HCT116 (cell line): ENCODE measurements at regions not wholly inside any gene's neighbourhood (a gene's known extent, or its start where the extent isn't known, plus 50 kb on each side); places are given as distances from the start of the nearest gene placed in this dataset.

Experiments used
- ATAC-seq: fragments of 200-7000 bp; cut with Tn5 transposase; 2 replicates; pipeline ENCODE4 v1.9.1; 2020; ENCODE audit warnings: mild to moderate bottlenecking, moderate library complexity
- BruUV-seq: library from RNA; stranded (reverse); fragments of 400-500 nt; replicated peaks from 2 replicates; lab custom pipeline; 2021; lab: Mats Ljungman, UMichigan
- CTCF ChIA-PET: fragments of 300-600 bp; sonication (Branson Sonifier 250); formaldehyde crosslinking; loops from one replicate; lab custom pipeline; 2021; ENCODE audit warnings: antibody characterized with exemption; lab: Charles Lee
- POLR2A ChIA-PET: fragments of 300-600, 350-600 bp; sonication (Branson Sonifier 250); formaldehyde crosslinking; loops from one replicate; lab custom pipeline; 2021; ENCODE audit warnings: antibody characterized with exemption; lab: Charles Lee
- RAD21 ChIA-PET, 2 experiments: fragments of 300-600 bp; sonication (Branson Sonifier 250); formaldehyde crosslinking; loops; one replicate each; lab custom pipeline; 2023; ENCODE audit warnings: low total read pairs in 2 of 2; ENCODE audit not compliant: uncharacterized antibody in 2 of 2, unreplicated experiment in 2 of 2, low non-redundant PET in 1 of 2; lab: Charles Lee
- DNase-seq: peaks from one replicate; pipeline ENCODE4 v3.0.0-alpha.2; 2010; ENCODE audit warnings: low read depth, low spot score
- H2AFZ ChIP-seq: fragments of 200-600 bp; shearing (Covaris generic), sonication (generic); 2 replicates; pipeline ENCODE4 v1.6.1; 2017; ENCODE audit warnings: low read depth, mixed run types, mixed read lengths, antibody characterized with exemption, low read length; ENCODE audit not compliant: poor library complexity, severe bottlenecking
- H3K27ac ChIP-seq: 2 replicates; pipeline ENCODE4 v1.5.1; 2012; ENCODE audit warnings: low read depth, low read length
- H3K27me3 ChIP-seq: fragments of 200-600 bp; sonication (generic); 2 replicates; pipeline ENCODE4 v1.6.1; 2016; ENCODE audit warnings: mixed run types, low read length, mixed read lengths; ENCODE audit not compliant: insufficient read depth
- H3K36me3 ChIP-seq, 2 experiments: fragments of 200-500 bp in 1 of 2; fragments of 200-600 bp in 1 of 2; sonication (Bioruptor generic) in 1 of 2; sonication (generic) in 1 of 2; 2 replicates each; pipeline versions ENCODE4 v1.5.1 to v1.6.1; 2014 to 2016; ENCODE audit warnings: low read length in 2 of 2, inconsistent platforms in 1 of 2, mixed read lengths in 1 of 2, mixed run types in 1 of 2; ENCODE audit not compliant: insufficient read depth in 2 of 2, control insufficient read depth in 1 of 2
- H3K4me1 ChIP-seq, 2 experiments: fragments of 200-600 bp in 1 of 2; sonication (generic) in 1 of 2; 2 replicates each; pipeline versions ENCODE4 v1.5.1 to v1.6.1; 2012 to 2017; ENCODE audit warnings: low read length in 2 of 2, inconsistent platforms in 1 of 2, mild to moderate bottlenecking in 1 of 2, mixed read lengths in 1 of 2, mixed run types in 1 of 2, moderate library complexity in 1 of 2; ENCODE audit not compliant: insufficient read depth in 2 of 2, control insufficient read depth in 1 of 2
- H3K4me2 ChIP-seq: fragments of 200-600 bp; sonication (generic); 2 replicates; pipeline ENCODE4 v1.6.1; 2017; ENCODE audit warnings: mixed run types, low read length, mixed read lengths
- H3K4me3 ChIP-seq, 2 experiments: fragments of 200-600 bp in 1 of 2; sonication (generic) in 1 of 2; replicated peaks in 1 of 2; 2 replicates each; pipeline ENCODE4 v1.5.1; 2011 to 2016; ENCODE audit warnings: low read length in 2 of 2, control low read depth in 1 of 2, low read depth in 1 of 2, mild to moderate bottlenecking in 1 of 2, mixed read lengths in 1 of 2, mixed run types in 1 of 2
- H3K79me2 ChIP-seq: fragments of 200-600 bp; sonication (generic); 2 replicates; pipeline ENCODE4 v1.6.1; 2017; ENCODE audit warnings: mild to moderate bottlenecking, mixed run types, low read length, moderate library complexity, mixed read lengths; ENCODE audit not compliant: insufficient read depth
- H3K9ac ChIP-seq: fragments of 200-600 bp; sonication (generic); 2 replicates; pipeline ENCODE4 v1.6.1; 2016; ENCODE audit warnings: low read length, mixed read lengths
- H3K9me2 ChIP-seq: fragments of 200-600 bp; sonication (generic), shearing (Covaris generic); 2 replicates; pipeline ENCODE4 v1.6.1; 2017; ENCODE audit warnings: mixed run types, mild to moderate bottlenecking, moderate library complexity; ENCODE audit not compliant: insufficient read depth
- H3K9me3 ChIP-seq, 2 experiments: fragments of 200-500 bp in 1 of 2; fragments of 200-600 bp in 1 of 2; sonication (Bioruptor generic) in 1 of 2; sonication (generic) in 1 of 2; 2 replicates each; pipeline ENCODE4 v1.6.1; 2014 to 2017; ENCODE audit warnings: low read length in 2 of 2, mixed read lengths in 2 of 2, inconsistent platforms in 1 of 2, low read depth in 1 of 2, mild to moderate bottlenecking in 1 of 2, mixed run types in 1 of 2, moderate library complexity in 1 of 2; ENCODE audit not compliant: control insufficient read depth in 1 of 2, insufficient read depth in 1 of 2
- H4K20me1 ChIP-seq: fragments of 200-600 bp; sonication (generic), shearing (Covaris generic); 2 replicates; pipeline ENCODE4 v1.6.1; 2017; ENCODE audit warnings: mixed run types, mild to moderate bottlenecking, moderate library complexity; ENCODE audit not compliant: insufficient read depth
- CEBPB ChIP-seq: IDR thresholded peaks from 2 replicates; pipeline ENCODE4 v1.6.1; 2012; ENCODE audit warnings: low read depth
- EGR1 ChIP-seq: IDR thresholded peaks from 2 replicates; pipeline ENCODE4 v1.6.1; 2012; ENCODE audit warnings: low read depth
- ELF1 ChIP-seq: IDR thresholded peaks from 2 replicates; pipeline ENCODE4 v1.6.1; 2012; ENCODE audit warnings: low read depth, borderline replicate concordance
- EZH2 ChIP-seq: fragments of 200-600 bp; sonication (generic); IDR thresholded peaks from 2 replicates; pipeline ENCODE4 v1.6.1; 2017; ENCODE audit warnings: antibody characterized with exemption, mixed run types
- EZH2phosphoT487 ChIP-seq: fragments of 200-600 bp; IDR thresholded peaks from 2 replicates; pipeline ENCODE4 v1.6.1; 2018; ENCODE audit warnings: antibody characterized with exemption, borderline replicate concordance
- MAX ChIP-seq: IDR thresholded peaks from 2 replicates; pipeline ENCODE4 v1.6.1; 2012
- REST ChIP-seq: IDR thresholded peaks from 2 replicates; pipeline ENCODE4 v1.6.1; 2012; ENCODE audit warnings: low read depth
- SP1 ChIP-seq: IDR thresholded peaks from 2 replicates; pipeline ENCODE4 v1.6.1; 2012; ENCODE audit warnings: low read depth
- SRF ChIP-seq: IDR thresholded peaks from 2 replicates; pipeline ENCODE4 v1.6.1; 2012; ENCODE audit warnings: low read depth
- TCF7L2 ChIP-seq: IDR thresholded peaks from 2 replicates; pipeline ENCODE4 v1.7.0; 2011; ENCODE audit warnings: borderline replicate concordance, inconsistent platforms; ENCODE audit not compliant: insufficient read depth, insufficient read length; ENCODE audit errors: extremely low read depth
- YY1 ChIP-seq: IDR thresholded peaks from 2 replicates; pipeline ENCODE4 v1.6.1; 2011; ENCODE audit warnings: low read length, low read depth, moderate library complexity, mild to moderate bottlenecking; ENCODE audit not compliant: insufficient replicate concordance; ENCODE audit errors: extremely low read depth
- ZBTB33 ChIP-seq: IDR thresholded peaks from 2 replicates; pipeline ENCODE4 v1.6.1; 2011; ENCODE audit warnings: mild to moderate bottlenecking, low read length, moderate library complexity; ENCODE audit not compliant: insufficient replicate concordance; ENCODE audit errors: extremely low read depth
- ZFX ChIP-seq: fragments of 450-650 bp; IDR thresholded peaks from 2 replicates; pipeline ENCODE4 v1.6.1; 2017
- ZNF274 ChIP-seq: fragments of 200-500 bp; sonication (Bioruptor generic); IDR thresholded peaks from 2 replicates; pipeline ENCODE4 v1.6.1; 2014; ENCODE audit warnings: mild to moderate bottlenecking, low read depth, low read length, inconsistent platforms
- intact Hi-C: fragments of 100-400 bp; cut with micrococcal nuclease; formaldehyde crosslinking; loops from 2 replicates; pipeline ENCODE4 v1.10.0; 2022

GRCh38 chr21:15172963-15173362, 108.2 kb upstream of the NRIP1 start:
- ATAC-seq: no peak
- TF ChIP-seq SP1 (no peak), SRF (no peak), EZH2phosphoT487 (no peak), ZNF274 (no peak), ZFX (no peak), EGR1 (no peak), TCF7L2 (no peak), CEBPB (no peak), YY1 (no peak), ELF1 (no peak), MAX (no peak), ZBTB33 (no peak), REST (no peak), EZH2 (no peak)

More at GRCh38 chr21:15172963-15173362, 108.2 kb upstream of the NRIP1 start:
- DNase-seq: no peak
- Histone ChIP-seq H3K4me3 (no peak overlapping the region), H3K36me3 (no peaks in the 10 kb centered on the region), H3K4me2 (no peak overlapping the region), H2AFZ (no peak overlapping the region), H3K9ac (no peak overlapping the region), H3K27me3 (no peaks in the 10 kb centered on the region), H3K4me1 (no peaks in the 10 kb centered on the region), H3K9me2 (no peaks in the 10 kb centered on the region), H3K27ac (no peak overlapping the region), H3K9me3 (0 out of 4 replicates have a peak, but pooled peaks cover 0 to 3% of the 10 kb centered on the region in 2 experiments), H4K20me1 (no peaks in the 10 kb centered on the region), H3K79me2 (no peaks in the 10 kb centered on the region)
- intact Hi-C loops: no loop called here
- BruUV-seq: no TSS peak
- ChIA-PET POLR2A (no interaction called here), RAD21 (no interaction called here), CTCF (no interaction called here)
